H1 (cell line): ENCODE measurements at regions not wholly inside any gene's neighbourhood (a gene's known extent, or its start where the extent isn't known, plus 50 kb on each side); places are given as distances from the start of the nearest gene placed in this dataset.

Experiments
- CTCF ChIA-PET: fragments of 300-600 bp; sonication (Branson Sonifier 250); formaldehyde crosslinking; loops from one replicate; lab custom pipeline; 2021; ENCODE audit not compliant: partially characterized antibody; lab: Charles Lee
- POLR2A ChIA-PET: fragments of 300-600 bp; sonication (Branson Sonifier 250); formaldehyde crosslinking; loops from one replicate; lab custom pipeline; 2021; ENCODE audit warnings: inconsistent platforms; ENCODE audit not compliant: partially characterized antibody; lab: Charles Lee
- DNase-seq, 2 experiments: peaks; one replicate each; pipeline versions ENCODE4 v3.0.0 to v3.0.0-alpha.2; 2010 to 2022; ENCODE audit warnings: low spot score in 2 of 2, low read depth in 1 of 2, mixed read lengths in 1 of 2
- FAIRE-seq: peaks from 2 replicates; lab custom pipeline; 2011; peaks lifted over from hg19 to GRCh38; lab: Jason Lieb, UNC
- H2AFZ ChIP-seq: 2 replicates; pipeline ENCODE4 v1.8.1; 2012; ENCODE audit warnings: low read length, inconsistent platforms
- H2AK5ac ChIP-seq: 2 replicates; pipeline ENCODE4 v1.6.1; 2013; ENCODE audit warnings: low read depth, low read length
- H2BK120ac ChIP-seq: replicated peaks from 2 replicates; pipeline ENCODE3; 2013; ENCODE audit warnings: low read depth, low read length, inconsistent platforms
- H2BK12ac ChIP-seq: 2 replicates; pipeline ENCODE4 v1.6.1; 2013; ENCODE audit warnings: low read depth, low read length
- H2BK15ac ChIP-seq: 2 replicates; pipeline ENCODE4 v1.6.1; 2013; ENCODE audit warnings: low read length
- H2BK20ac ChIP-seq: 2 replicates; pipeline ENCODE4 v1.6.1; 2013; ENCODE audit warnings: low read length
- H2BK5ac ChIP-seq: 2 replicates; pipeline ENCODE4 v1.6.1; 2013; ENCODE audit warnings: low read depth, low read length
- H3K14ac ChIP-seq: 2 replicates; pipeline ENCODE4 v1.6.1; 2013; ENCODE audit warnings: inconsistent platforms; ENCODE audit not compliant: insufficient read length
- H3K18ac ChIP-seq: 2 replicates; pipeline ENCODE4 v1.6.1; 2013; ENCODE audit warnings: low read length; ENCODE audit errors: extremely low read depth
- H3K23ac ChIP-seq: 2 replicates; pipeline ENCODE4 v1.6.1; 2013; ENCODE audit warnings: inconsistent platforms; ENCODE audit not compliant: insufficient read length
- H3K23me2 ChIP-seq: 2 replicates; pipeline ENCODE4 v1.6.1; 2013; ENCODE audit warnings: low read depth, low read length
- H3K27ac ChIP-seq: 2 replicates; pipeline ENCODE4 v1.6.1; 2011; ENCODE audit warnings: low read depth, low read length, inconsistent platforms
- H3K27me3 ChIP-seq, 4 experiments: replicated peaks in 1 of 4; 1 replicate in 1 of 4; 2 replicates in 3 of 4; pipeline versions ENCODE4 v1.6.1 to v1.8.1; 2011 to 2013; ENCODE audit warnings: low read length in 3 of 4, mild to moderate bottlenecking in 3 of 4, inconsistent platforms in 2 of 4, mixed read lengths in 2 of 4, moderate library complexity in 1 of 4; ENCODE audit not compliant: control insufficient read depth in 3 of 4, insufficient read depth in 3 of 4; ENCODE audit errors: extremely low read depth in 1 of 4
- H3K36me3 ChIP-seq, 4 experiments: 2 replicates each; pipeline versions ENCODE4 v1.6.1 to v1.8.1; 2011 to 2013; ENCODE audit warnings: mild to moderate bottlenecking in 4 of 4, low read length in 3 of 4, moderate library complexity in 2 of 4, control low read depth in 1 of 4, inconsistent platforms in 1 of 4; ENCODE audit not compliant: insufficient read depth in 4 of 4, control insufficient read depth in 2 of 4
- H3K4ac ChIP-seq: replicated peaks from 2 replicates; pipeline ENCODE3; 2013; ENCODE audit warnings: low read length, low read depth, mixed read lengths, inconsistent platforms; ENCODE audit not compliant: insufficient read length
- H3K4me1 ChIP-seq, 4 experiments: replicated peaks in 1 of 4; 1 replicate in 1 of 4; 2 replicates in 3 of 4; pipeline versions ENCODE4 v1.6.1 to v1.8.1; 2011 to 2013; ENCODE audit warnings: low read length in 3 of 4, inconsistent platforms in 2 of 4, mixed read lengths in 1 of 4; ENCODE audit not compliant: insufficient read depth in 4 of 4, control insufficient read depth in 3 of 4
- H3K4me2 ChIP-seq, 2 experiments: 2 replicates each; pipeline versions ENCODE4 v1.6.1 to v1.8.1; 2011 to 2013; ENCODE audit warnings: low read depth in 2 of 2, low read length in 2 of 2, control low read depth in 1 of 2, inconsistent platforms in 1 of 2, mild to moderate bottlenecking in 1 of 2; ENCODE audit not compliant: insufficient read depth in 1 of 2
- H3K4me3 ChIP-seq, 4 experiments: fragments of 200-600, 300-600 bp in 1 of 4; sonication (generic), shearing (Covaris generic), sonication (Bioruptor Twin) in 1 of 4; 2 replicates each; pipeline versions ENCODE4 v1.5.1 to v1.8.1; 2011 to 2016; ENCODE audit warnings: low read length in 4 of 4, low read depth in 3 of 4, control low read depth in 2 of 4, inconsistent platforms in 2 of 4, mild to moderate bottlenecking in 2 of 4, mixed read lengths in 1 of 4, moderate library complexity in 1 of 4; ENCODE audit not compliant: insufficient read depth in 2 of 4; ENCODE audit errors: extremely low read depth in 1 of 4
- H3K56ac ChIP-seq: replicated peaks from 2 replicates; pipeline ENCODE3; 2013; ENCODE audit warnings: low read depth, mild to moderate bottlenecking, mixed read lengths, low read length, inconsistent platforms; ENCODE audit not compliant: insufficient read length
- H3K79me1 ChIP-seq: 2 replicates; pipeline ENCODE4 v1.6.1; 2013; ENCODE audit warnings: low read depth, low read length, control low read depth
- H3K79me2 ChIP-seq, 2 experiments: 2 replicates each; pipeline versions ENCODE4 v1.6.1 to v1.8.1; 2012 to 2013; ENCODE audit warnings: low read length in 2 of 2, mild to moderate bottlenecking in 2 of 2, inconsistent platforms in 1 of 2; ENCODE audit not compliant: insufficient read depth in 2 of 2, control insufficient read depth in 1 of 2
- H3K9ac ChIP-seq, 4 experiments: replicated peaks in 1 of 4; 1 replicate in 1 of 4; 2 replicates in 3 of 4; pipeline versions ENCODE4 v1.6.1 to v1.8.1; 2011 to 2013; ENCODE audit warnings: low read depth in 3 of 4, low read length in 3 of 4, control low read depth in 2 of 4, mild to moderate bottlenecking in 2 of 4, moderate library complexity in 2 of 4, inconsistent platforms in 1 of 4; ENCODE audit errors: extremely low read depth in 1 of 4
- H3K9me3 ChIP-seq, 2 experiments: 2 replicates each; pipeline versions ENCODE4 v1.6.1 to v1.8.1; 2012 to 2013; ENCODE audit warnings: mild to moderate bottlenecking in 2 of 2, moderate library complexity in 2 of 2, control low read depth in 1 of 2, inconsistent platforms in 1 of 2, low read depth in 1 of 2, low read length in 1 of 2, mixed read lengths in 1 of 2; ENCODE audit not compliant: insufficient read depth in 2 of 2
- H4K20me1 ChIP-seq, 2 experiments: replicated peaks in 1 of 2; 2 replicates each; pipeline versions ENCODE3 to v1.8.1; 2011 to 2013; ENCODE audit warnings: inconsistent platforms in 2 of 2, low read length in 2 of 2, mild to moderate bottlenecking in 1 of 2; ENCODE audit not compliant: insufficient read depth in 2 of 2, control insufficient read depth in 1 of 2
- H4K5ac ChIP-seq: 2 replicates; pipeline ENCODE4 v1.6.1; 2013; ENCODE audit warnings: low read length, low read depth, mixed read lengths, inconsistent platforms; ENCODE audit not compliant: insufficient read length
- H4K8ac ChIP-seq: 2 replicates; pipeline ENCODE4 v1.8.0; 2013; ENCODE audit warnings: mild to moderate bottlenecking, moderate library complexity, low read length, inconsistent platforms; ENCODE audit not compliant: insufficient read depth; ENCODE audit errors: extremely low read depth
- H4K91ac ChIP-seq: replicated peaks from 2 replicates; pipeline ENCODE3; 2013; ENCODE audit warnings: low read length, mixed read lengths, inconsistent platforms; ENCODE audit not compliant: insufficient read length
- ATF3 ChIP-seq: IDR thresholded peaks from 2 replicates; pipeline ENCODE4 v1.6.1; 2011; ENCODE audit warnings: low read depth, mild to moderate bottlenecking, low read length; ENCODE audit not compliant: insufficient read depth
- BCL11A ChIP-seq, 2 experiments: IDR thresholded peaks; one replicate each; pipeline ENCODE4 v1.6.1; 2011; ENCODE audit warnings: low read depth in 2 of 2, low read length in 2 of 2, mild to moderate bottlenecking in 2 of 2
- BRCA1 ChIP-seq: IDR thresholded peaks from 2 replicates; pipeline ENCODE4 v1.6.1; 2012; ENCODE audit warnings: low read depth, low read length, improper control_type of control experiment
- CHD1 ChIP-seq: IDR thresholded peaks from 2 replicates; pipeline ENCODE4 v1.6.1; 2012; ENCODE audit warnings: low read depth, low read length, improper control_type of control experiment
- CTBP2 ChIP-seq: IDR thresholded peaks from 2 replicates; pipeline ENCODE4 v1.7.0; 2011; ENCODE audit warnings: borderline replicate concordance, mild to moderate bottlenecking, moderate library complexity, mixed read lengths, low read length; ENCODE audit not compliant: insufficient read depth, insufficient read length
- EGR1 ChIP-seq: IDR thresholded peaks from 2 replicates; pipeline ENCODE4 v1.6.1; 2011; ENCODE audit warnings: low read depth, low read length, borderline replicate concordance
- KDM1A ChIP-seq: fragments of 200-600, 300-600 bp; sonication (generic); IDR thresholded peaks from 2 replicates; pipeline ENCODE4 v1.7.1; 2016; ENCODE audit warnings: mild to moderate bottlenecking, low read length, borderline replicate concordance
- USF2 ChIP-seq: IDR thresholded peaks from 2 replicates; pipeline ENCODE4 v1.6.1; 2011; ENCODE audit warnings: low read length, improper control_type of control experiment
- WGBS, 2 experiments: shearing (Covaris generic) in 1 of 2; methylation state at CpG; one replicate each; pipeline versions ENCODE4 v1.1.6 to v1.1.7; 2013 to 2015; ENCODE audit warnings: low lambda C conversion rate in 2 of 2, mixed read lengths in 2 of 2, inconsistent platforms in 1 of 2, low coverage in 1 of 2, missing lambda C conversion rate in 1 of 2; ENCODE audit not compliant: insufficient replicate concordance in 2 of 2, insufficient coverage in 1 of 2, insufficient read length in 1 of 2; ENCODE audit errors: extremely low coverage in 1 of 2, missing lambda C conversion rate in 1 of 2; 5-methylcytosine and 5-hydroxymethylcytosine counted together

GRCh38 chr2:8437949-8438400 lies 243.9 kb upstream of the ID2 start:
- CTCF ChIA-PET, result no interaction called here
- Histone ChIP-seq H3K27ac (no peak overlapping the region), H3K79me2 (no peaks in the 10 kb centered on the region)
- no peak for TF ChIP-seq USF2
- TF ChIP-seq CHD1, result no peak
- no peak for TF ChIP-seq CTBP2
- TF ChIP-seq BRCA1, result no peak
- no peak for TF ChIP-seq ATF3
- TF ChIP-seq EGR1, result no peak
- TF ChIP-seq KDM1A, result no peak
- no peak for TF ChIP-seq BCL11A (IDR thresholded peaks at IDR 0.05; ENCODE audit: low read depth in 2 of 2, low read length in 2 of 2)

More at GRCh38 chr2:8437949-8438400, 243.9 kb upstream of the ID2 start:
- no peak overlapping the region for H3K4ac ChIP-seq
- H4K91ac ChIP-seq, result no peak overlapping the region
- no peak overlapping the region for H3K9ac ChIP-seq
- H3K9me3 ChIP-seq, result peaks cover 5 to 6% of the 10 kb centered on the region in 2 experiments; a peak in 1 of 4 replicates
- H3K36me3 ChIP-seq, result no peaks in the 10 kb centered on the region
- DNase-seq, result no peak
- no peak overlapping the region for H2BK5ac ChIP-seq
- H3K27me3 ChIP-seq, result no peaks in the 10 kb centered on the region
- H3K23me2 ChIP-seq, result no peaks in the 10 kb centered on the region
- H2BK20ac ChIP-seq, result no peak overlapping the region
- no peak for FAIRE-seq
- no peak overlapping the region for H2AFZ ChIP-seq
- no peak overlapping the region for H4K8ac ChIP-seq
- H3K4me2 ChIP-seq, result no peak overlapping the region
- H2AK5ac ChIP-seq, result no peak overlapping the region
- H3K56ac ChIP-seq, result no peak overlapping the region
- no peak overlapping the region for H4K5ac ChIP-seq
- WGBS, 2 experiments, result 100% methylated on average over 5 of the region's 5 CpGs; no CpG with 5 or more reads in 1 of the 2 experiments
- peaks cover 0 to 3% (median 0%) of the 10 kb centered on the region in 4 experiments; a peak in 1 of 7 replicates for H3K4me1 ChIP-seq
- no peaks in the 10 kb centered on the region for H3K79me1 ChIP-seq
- H3K14ac ChIP-seq, result no peak overlapping the region
- H4K20me1 ChIP-seq, result no peaks in the 10 kb centered on the region
- H2BK15ac ChIP-seq, result no peak overlapping the region
- no peak overlapping the region for H3K4me3 ChIP-seq
- no peak overlapping the region for H2BK120ac ChIP-seq
- no peak overlapping the region for H2BK12ac ChIP-seq
- no peak overlapping the region for H3K18ac ChIP-seq
- POLR2A ChIA-PET, result no interaction called here
- no peak overlapping the region for H3K23ac ChIP-seq
